Parathyroid adenoma (tissue), 2 donors: ENCODE measurements at regions not wholly inside any gene's neighbourhood (a gene's known extent, or its start where the extent isn't known, plus 50 kb on each side); places are given as distances from the start of the nearest gene placed in this dataset.

Source experiments
- H2AFZ ChIP-seq: fragments of 300-600 bp; sonication (generic); one replicate; pipeline ENCODE4 v1.7.0; 2017; ENCODE audit warnings: antibody characterized with exemption, mild to moderate bottlenecking
- H3K27ac ChIP-seq: fragments of 300-600 bp; sonication (generic); one replicate; pipeline ENCODE4 v1.7.0; 2017
- H3K27me3 ChIP-seq: fragments of 300-600 bp; sonication (generic); one replicate; pipeline ENCODE4 v1.7.0; 2017; ENCODE audit warnings: low read length; ENCODE audit not compliant: control insufficient read depth, insufficient read depth
- H3K36me3 ChIP-seq: fragments of 300-600 bp; sonication (generic); one replicate; pipeline ENCODE4 v1.7.0; 2017; ENCODE audit warnings: low read length; ENCODE audit not compliant: control insufficient read depth, insufficient read depth
- H3K4me1 ChIP-seq: fragments of 300-600 bp; sonication (generic); one replicate; pipeline ENCODE4 v1.7.0; 2017; ENCODE audit warnings: control low read depth
- H3K4me2 ChIP-seq: fragments of 300-600 bp; sonication (generic); one replicate; pipeline ENCODE4 v1.7.0; 2017; ENCODE audit warnings: low read length
- H3K4me3 ChIP-seq: fragments of 300-600 bp; sonication (generic); one replicate; pipeline ENCODE4 v1.7.0; 2017; ENCODE audit warnings: low read depth, low read length
- H3K79me2 ChIP-seq: fragments of 300-600 bp; sonication (generic); one replicate; pipeline ENCODE4 v1.7.0; 2017; ENCODE audit warnings: control low read depth
- H3K9ac ChIP-seq: fragments of 300-600 bp; sonication (generic); one replicate; pipeline ENCODE4 v1.7.0; 2017; ENCODE audit warnings: mild to moderate bottlenecking
- H3K9me3 ChIP-seq: fragments of 300-600 bp; sonication (generic); one replicate; pipeline ENCODE4 v1.7.0; 2017; ENCODE audit warnings: low read length; ENCODE audit not compliant: control insufficient read depth
- TF ChIP-seq, protein P1 (sequence below): fragments of 300-600 bp; sonication (generic); IDR thresholded peaks from one replicate; pipeline ENCODE4 v1.7.0; 2017; ENCODE audit warnings: antibody characterized with exemption, mild to moderate bottlenecking
- donor health status: primary hyperparathyroidism.

DNA sequence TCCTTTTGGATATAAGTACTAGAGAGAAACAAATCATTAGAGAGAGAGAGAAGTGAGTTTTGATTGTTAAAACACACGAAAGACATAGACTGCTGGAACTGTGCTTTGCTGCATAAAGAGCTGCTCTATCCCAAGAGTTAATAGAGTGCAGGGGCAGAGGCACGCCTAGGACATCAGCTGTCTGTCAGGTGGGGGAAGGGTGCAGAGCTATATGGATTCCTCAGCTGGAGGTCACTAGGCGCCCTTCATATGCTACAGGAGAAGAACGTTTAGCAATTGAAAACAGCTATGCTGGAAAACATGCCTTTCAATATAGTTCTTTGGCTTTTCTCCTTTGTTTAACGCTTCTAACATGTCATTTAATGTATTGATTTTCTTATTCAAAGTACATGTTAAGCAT, 169.0 kb upstream of the MCHR2 start:
- no peak overlapping the region for H3K4me2 ChIP-seq
- no peak overlapping the region for H3K4me3 ChIP-seq
- H3K4me1 ChIP-seq = no peaks in the 10 kb centered on the region
- no peak overlapping the region for H3K27ac ChIP-seq
- H3K9ac ChIP-seq = no peak overlapping the region
- no peaks in the 10 kb centered on the region for H3K36me3 ChIP-seq
- H3K9me3 ChIP-seq = no peaks in the 10 kb centered on the region
- TF ChIP-seq, protein P1, sequence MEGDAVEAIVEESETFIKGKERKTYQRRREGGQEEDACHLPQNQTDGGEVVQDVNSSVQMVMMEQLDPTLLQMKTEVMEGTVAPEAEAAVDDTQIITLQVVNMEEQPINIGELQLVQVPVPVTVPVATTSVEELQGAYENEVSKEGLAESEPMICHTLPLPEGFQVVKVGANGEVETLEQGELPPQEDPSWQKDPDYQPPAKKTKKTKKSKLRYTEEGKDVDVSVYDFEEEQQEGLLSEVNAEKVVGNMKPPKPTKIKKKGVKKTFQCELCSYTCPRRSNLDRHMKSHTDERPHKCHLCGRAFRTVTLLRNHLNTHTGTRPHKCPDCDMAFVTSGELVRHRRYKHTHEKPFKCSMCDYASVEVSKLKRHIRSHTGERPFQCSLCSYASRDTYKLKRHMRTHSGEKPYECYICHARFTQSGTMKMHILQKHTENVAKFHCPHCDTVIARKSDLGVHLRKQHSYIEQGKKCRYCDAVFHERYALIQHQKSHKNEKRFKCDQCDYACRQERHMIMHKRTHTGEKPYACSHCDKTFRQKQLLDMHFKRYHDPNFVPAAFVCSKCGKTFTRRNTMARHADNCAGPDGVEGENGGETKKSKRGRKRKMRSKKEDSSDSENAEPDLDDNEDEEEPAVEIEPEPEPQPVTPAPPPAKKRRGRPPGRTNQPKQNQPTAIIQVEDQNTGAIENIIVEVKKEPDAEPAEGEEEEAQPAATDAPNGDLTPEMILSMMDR = no peak
- H3K27me3 ChIP-seq = no peaks in the 10 kb centered on the region
- no peaks in the 10 kb centered on the region for H3K79me2 ChIP-seq
- no peak overlapping the region for H2AFZ ChIP-seq

DNA sequence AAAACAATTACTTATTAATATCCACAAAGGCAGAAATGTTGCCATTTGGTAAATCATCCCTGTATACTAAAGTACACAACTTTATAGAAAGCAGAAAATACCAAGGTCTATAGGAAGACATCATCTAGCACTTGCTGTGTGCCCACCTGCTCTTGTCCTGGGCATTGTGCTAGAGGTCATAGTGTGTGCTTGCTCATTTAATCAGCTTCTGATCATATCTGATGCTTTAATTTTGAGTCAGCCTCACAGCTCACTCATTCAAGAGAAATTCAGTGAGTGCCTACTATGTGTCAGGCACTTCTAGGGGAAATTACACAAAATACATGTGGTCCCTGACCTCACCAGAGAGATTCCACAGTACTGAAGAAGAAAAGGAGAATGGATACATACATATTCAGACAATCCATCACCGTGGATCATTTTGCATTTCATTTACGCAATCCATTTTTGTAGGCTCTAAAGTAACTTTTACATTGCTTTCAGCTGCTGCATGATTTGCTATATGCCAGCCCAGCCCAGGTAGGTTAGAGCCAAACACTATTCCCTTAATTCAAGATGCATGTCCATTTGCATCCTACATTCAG, 167.9 kb upstream of the MCHR2 start:
- Histone ChIP-seq H3K9ac (no peak overlapping the region), H3K27ac (no peak overlapping the region), H3K27me3 (no peaks in the 10 kb centered on the region), H3K4me3 (no peak overlapping the region), H3K9me3 (no peaks in the 10 kb centered on the region), H3K79me2 (no peaks in the 10 kb centered on the region), H3K36me3 (no peaks in the 10 kb centered on the region), H3K4me2 (no peak overlapping the region), H3K4me1 (no peaks in the 10 kb centered on the region), H2AFZ (no peak overlapping the region)
- TF ChIP-seq, protein P1 = no peak

DNA sequence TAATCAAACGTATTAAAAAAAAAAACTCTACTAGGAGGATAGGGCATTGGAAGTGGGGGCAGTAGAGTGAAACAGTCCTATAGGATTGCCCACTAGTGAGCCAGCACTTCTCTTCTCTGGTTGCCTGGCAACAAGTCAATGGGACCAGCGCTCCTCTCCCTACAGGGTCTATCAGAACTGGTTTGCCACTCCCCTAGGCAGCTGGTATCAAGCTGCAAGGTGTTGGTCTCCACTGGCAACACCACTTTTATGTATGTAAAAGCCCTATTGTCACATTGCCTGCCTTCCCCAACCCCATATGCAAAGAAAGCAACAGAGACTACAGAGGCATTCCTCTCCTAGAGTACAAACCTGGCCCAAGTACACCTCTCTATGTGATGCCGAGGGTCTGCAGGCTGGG, 166.9 kb upstream of the MCHR2 start:
- H3K9me3 ChIP-seq = no peaks in the 10 kb centered on the region
- H3K4me3 ChIP-seq = no peak overlapping the region
- no peak overlapping the region for H3K4me2 ChIP-seq
- H3K9ac ChIP-seq = no peak overlapping the region
- no peaks in the 10 kb centered on the region for H3K36me3 ChIP-seq
- no peak overlapping the region for H2AFZ ChIP-seq
- no peaks in the 10 kb centered on the region for H3K27me3 ChIP-seq
- TF ChIP-seq, protein P1 = no peak
- no peak overlapping the region for H3K27ac ChIP-seq
- H3K4me1 ChIP-seq = no peaks in the 10 kb centered on the region
- H3K79me2 ChIP-seq = no peaks in the 10 kb centered on the region

DNA sequence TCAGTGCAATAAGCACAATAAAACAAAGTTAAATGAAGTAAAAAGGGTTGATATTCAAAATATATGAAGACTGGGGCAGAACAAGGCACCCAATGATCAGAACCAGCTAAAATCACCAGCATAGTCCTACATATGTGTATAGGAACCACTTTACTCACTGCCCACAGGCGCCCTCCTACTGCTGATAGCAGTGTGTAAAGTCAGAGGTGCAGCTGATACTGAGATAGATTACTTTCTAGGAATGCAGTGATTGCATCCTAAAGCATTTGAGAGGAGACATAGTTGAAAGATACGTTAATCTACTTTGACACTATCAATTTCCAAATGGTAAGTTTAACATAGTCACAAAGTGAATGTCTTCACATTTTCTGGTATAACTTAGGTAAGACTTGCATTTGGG, 161.1 kb upstream of the MCHR2 start:
- Histone ChIP-seq H3K36me3 (no peaks in the 10 kb centered on the region), H3K9me3 (no peaks in the 10 kb centered on the region), H3K79me2 (no peaks in the 10 kb centered on the region), H3K4me1 (no peaks in the 10 kb centered on the region), H3K4me2 (no peak overlapping the region), H3K27ac (no peak overlapping the region), H3K4me3 (no peak overlapping the region), H3K27me3 (no peaks in the 10 kb centered on the region), H2AFZ (no peak overlapping the region), H3K9ac (no peak overlapping the region)
- TF ChIP-seq, protein P1 = no peak

DNA sequence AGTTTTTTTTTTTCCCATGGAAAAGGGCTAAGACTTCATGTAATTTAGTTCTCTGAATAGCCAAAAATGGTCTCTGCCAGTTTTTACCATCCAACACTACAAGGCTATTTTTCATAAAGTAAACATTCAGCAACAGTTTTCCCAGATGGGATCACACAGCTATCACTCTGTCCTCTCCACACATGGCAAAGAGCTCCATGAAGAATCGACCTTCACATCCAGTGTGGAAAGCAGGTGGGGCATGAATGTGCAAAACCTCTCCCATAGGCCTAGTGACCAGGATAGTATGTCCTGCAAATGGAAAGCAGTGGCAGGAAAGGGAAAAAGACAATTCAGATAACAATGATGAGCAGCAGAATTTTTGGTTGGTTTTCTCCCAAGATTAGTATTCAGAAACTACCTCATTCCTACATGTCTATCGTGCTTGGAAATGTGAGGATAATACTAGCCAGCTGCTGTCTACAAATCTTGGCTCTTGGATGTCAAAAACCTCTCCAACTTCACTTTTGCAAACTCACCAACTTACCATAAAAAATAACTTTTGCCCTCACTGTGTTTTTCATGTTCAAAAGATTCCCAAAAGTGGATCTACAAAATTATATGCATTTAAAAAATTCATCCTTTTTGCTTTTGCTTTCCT, 159.7 kb upstream of the MCHR2 start:
- no peak overlapping the region for H3K9ac ChIP-seq
- no peak overlapping the region for H3K4me2 ChIP-seq
- H3K27ac ChIP-seq = no peak overlapping the region
- no peaks in the 10 kb centered on the region for H3K27me3 ChIP-seq
- H3K9me3 ChIP-seq = no peaks in the 10 kb centered on the region
- no peak overlapping the region for H3K4me3 ChIP-seq
- TF ChIP-seq, protein P1 = no peak
- H3K79me2 ChIP-seq = no peaks in the 10 kb centered on the region
- no peak overlapping the region for H2AFZ ChIP-seq
- no peaks in the 10 kb centered on the region for H3K4me1 ChIP-seq
- no peaks in the 10 kb centered on the region for H3K36me3 ChIP-seq
